HT1080 (cell line): ENCODE measurements at regions not wholly inside any gene's neighbourhood (a gene's known extent, or its start where the extent isn't known, plus 50 kb on each side); places are given as distances from the start of the nearest gene placed in this dataset.
"Not testable (repeated sequence)": the region's sequence is repeated elsewhere in the genome, so short reads cannot be mapped to it uniquely, and the experiment has no call there.

ENCODE experiments used
- DNase-seq: peaks from one replicate; pipeline ENCODE4 v3.0.0-alpha.2; 2015; ENCODE audit warnings: low read depth

DNA sequence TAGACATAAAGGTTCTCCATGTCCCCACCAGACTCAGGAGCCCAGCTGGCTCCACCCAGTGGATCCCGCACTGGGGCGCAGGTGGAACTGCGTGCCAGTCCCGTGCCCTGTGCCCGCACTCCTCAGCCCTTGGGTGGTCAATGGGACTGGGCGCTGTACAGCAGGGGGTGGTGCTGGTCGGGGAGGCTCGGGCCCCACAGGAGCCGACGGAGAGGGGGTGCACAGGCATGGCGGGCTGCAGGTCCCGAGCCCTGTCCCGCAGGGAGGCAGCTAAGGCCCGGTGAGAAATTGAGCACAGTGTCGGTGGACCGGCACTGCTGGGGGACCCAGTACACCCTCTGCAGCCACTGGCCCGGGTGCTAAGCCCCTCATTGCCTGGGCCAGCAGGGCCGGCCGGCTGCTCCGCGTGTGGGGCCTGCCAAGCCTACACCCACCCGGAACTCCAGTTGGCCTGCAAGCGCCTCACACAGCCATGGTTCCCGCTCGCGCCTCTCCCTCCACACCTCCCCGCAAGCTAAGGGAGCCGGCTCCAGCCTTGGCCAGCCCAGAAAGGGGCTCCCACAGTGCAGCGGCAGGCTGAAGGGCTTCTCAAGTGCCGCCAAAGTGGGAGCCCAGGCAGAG lies 832.9 kb downstream of the CENPC start:
- not testable (repeated sequence) for DNase-seq

DNA sequence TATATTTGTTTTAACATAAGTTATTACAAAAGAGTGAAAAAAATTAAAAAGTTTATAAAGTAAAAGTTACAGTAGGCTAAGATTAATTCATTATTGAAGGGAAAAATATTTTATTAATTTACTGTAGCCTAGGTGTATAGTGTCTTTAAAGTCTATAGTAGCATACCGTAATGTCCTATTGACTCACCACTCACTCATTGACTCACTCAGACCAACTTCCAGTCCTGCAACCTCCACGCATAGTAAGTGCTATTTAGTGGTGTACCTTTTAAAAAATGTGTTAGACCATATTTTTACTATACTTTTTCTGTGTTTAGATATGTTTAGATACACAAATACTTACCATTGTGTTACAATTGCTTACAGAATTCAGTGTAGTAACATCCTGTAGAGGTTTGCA lies 841.1 kb downstream of the CENPC start:
- peak; percentile 13 for DNase-seq

DNA sequence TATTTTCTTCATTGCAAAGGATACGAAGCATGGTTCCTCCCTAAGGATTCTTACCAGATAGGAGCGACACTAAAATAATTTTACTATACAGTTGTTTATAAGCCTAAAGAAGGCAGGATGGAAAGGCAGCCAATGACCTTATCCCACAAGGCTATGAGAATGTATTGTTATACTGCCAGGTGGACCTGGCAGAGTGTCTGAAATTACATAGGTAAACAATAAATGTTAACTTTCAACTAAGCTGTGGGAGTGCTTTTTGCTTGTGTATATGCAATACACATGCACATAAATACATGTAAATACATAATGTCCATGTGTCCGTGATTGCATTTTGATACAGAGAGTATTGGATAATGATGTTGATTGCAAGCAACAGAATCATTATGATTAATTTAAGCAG lies 850.6 kb downstream of the CENPC start:
- no peak for DNase-seq

DNA sequence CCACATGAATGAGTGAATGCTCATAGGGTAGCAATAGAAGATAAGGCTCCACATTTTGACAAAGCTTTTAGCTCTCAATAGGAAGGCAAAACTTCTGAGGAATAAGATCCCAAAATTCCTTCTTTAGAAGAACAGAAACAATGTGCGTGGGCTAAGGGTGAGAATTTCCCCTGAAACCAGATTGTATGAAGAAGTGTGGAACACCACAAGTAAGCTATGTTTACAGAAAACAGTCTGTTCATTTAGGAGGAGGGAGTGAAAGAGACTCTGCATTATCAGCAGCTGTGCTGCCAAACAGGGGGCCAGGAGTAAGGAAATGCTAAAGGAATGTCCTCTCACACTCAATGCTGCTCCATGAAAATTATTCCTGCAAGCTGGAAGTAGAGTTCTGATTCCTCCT lies 851.6 kb downstream of the CENPC start:
- no peak for DNase-seq

DNA sequence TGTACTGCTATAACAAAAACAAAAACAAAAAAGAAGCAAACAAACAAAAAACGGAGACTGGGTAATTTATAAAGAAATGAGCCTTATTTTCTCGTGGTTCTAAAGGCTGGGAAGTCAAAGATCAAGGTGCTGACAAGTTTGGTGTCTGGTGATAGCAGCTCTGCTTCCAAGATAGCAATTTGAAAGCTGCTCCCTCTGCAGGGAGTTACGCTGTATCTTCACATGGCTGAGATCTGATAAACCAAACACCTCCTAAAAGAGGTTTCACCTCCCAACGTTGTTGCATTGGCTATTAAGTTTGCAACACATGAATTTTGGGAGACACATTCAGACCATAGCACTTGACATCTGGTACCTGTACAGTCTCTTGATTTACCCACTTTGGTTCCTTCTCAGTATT lies 854.2 kb downstream of the CENPC start:
- DNase-seq, result no peak

DNA sequence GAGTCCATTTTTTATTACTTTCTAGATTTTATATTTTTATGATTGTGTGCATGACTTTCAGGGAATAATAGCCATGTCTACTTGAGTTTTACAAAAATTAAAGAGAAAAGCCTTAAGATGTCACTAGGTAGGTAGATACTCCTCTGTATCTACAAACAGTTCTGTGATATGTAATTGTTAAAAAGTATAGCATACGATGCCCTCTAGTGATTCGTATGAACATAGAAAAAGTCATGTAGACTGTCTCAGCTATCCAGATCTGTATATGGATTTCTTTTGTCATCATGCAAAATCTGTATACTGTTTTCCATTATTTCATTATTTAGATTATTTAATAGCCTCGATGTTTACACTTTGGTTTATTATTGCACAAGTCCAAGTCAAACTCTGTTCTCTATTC lies 856.6 kb downstream of the CENPC start:
- peak; percentile 26 for DNase-seq

DNA sequence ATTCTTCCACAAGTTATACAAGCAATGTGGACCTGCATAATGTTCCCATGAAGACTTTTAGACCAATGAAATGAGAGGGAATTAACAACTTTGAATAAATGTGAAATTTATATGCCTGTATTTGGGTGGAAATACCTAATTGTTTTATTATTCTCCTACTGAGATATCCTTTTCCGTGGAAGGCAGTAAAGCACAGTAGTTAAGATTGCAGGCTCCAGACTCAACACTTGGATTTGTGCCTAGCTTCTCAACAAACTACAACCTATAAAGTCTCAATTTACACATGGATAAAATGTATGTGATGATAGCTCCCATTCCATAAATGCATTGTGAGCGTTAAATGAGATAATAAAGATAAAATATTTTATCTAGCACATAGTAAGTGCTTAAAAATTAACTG lies 857.8 kb downstream of the CENPC start:
- no peak for DNase-seq

DNA sequence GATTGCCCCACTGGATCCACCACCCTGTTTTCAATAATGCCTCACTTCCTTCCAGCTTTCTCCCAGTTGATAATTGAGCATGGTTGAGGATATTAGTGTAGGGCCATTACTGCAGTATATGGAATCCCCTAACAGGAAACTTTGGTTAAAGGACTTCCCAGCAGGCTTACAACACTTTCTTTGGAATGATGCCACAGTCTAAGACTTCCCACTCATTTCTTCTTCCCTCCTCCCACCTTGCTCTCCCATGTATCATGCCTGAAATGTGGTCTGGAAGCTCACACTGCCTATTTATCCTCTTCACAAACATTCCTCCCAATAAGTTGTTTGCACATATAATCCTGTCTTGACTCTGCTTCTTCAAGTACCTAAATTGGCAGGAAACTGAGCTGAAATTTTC lies 863.3 kb downstream of the CENPC start:
- DNase-seq, result peak; percentile 21

DNA sequence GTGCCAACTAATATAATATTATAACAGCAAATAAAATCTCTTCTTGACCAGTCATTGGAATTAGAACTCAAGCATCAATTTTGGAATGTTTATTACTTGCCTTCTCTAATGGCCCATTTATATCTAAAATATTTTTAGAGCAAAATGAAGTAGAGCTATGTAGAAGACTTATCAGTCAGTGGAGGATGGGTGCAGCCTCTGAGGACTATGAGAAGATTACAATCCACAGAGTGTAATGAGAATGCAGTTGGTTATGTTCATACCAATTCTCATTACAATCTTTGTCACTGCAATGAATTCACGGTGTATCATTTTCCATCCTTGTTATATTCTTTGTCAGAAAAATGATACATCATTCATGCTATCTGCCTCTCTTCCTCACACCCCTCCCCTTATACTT lies 878.1 kb downstream of the CENPC start:
- no peak for DNase-seq

DNA sequence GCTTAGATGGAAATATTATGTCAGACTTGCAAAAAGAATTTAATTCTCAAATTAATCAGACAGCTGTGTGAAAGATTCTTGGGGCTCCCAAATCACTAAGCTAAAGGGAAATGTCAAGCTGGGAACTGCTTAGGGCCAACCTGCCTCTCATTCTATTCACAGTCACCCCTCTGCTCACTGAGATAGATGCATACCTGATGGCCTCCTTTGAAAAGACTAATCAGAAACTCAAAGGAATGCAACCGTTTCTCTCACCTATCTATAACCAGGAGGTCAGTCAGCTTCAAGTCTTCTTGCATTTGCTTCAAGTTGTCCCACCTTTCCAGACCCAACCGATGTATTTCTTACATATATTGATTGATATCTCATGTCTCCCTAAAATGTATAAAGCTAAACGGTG lies 882.7 kb downstream of the CENPC start:
- no peak for DNase-seq

DNA sequence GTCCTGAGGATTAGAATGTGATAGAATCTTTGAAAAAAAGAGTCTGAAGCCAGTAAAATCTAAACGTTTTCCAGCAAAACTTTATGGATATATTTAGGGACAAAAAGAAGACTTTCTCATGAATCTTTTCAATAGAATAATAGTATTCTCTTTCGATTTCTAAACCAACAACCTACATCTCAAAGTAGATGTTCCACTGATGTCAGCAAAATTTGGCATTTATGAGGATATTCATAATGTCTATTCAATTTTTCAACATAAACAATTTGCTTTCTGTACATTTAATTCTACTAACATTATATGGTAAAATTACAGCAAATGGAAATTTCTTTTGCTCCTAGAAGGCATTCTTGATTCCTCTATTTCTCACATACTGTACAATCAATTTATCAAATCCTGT lies 886.5 kb downstream of the CENPC start:
- DNase-seq, result no peak

DNA sequence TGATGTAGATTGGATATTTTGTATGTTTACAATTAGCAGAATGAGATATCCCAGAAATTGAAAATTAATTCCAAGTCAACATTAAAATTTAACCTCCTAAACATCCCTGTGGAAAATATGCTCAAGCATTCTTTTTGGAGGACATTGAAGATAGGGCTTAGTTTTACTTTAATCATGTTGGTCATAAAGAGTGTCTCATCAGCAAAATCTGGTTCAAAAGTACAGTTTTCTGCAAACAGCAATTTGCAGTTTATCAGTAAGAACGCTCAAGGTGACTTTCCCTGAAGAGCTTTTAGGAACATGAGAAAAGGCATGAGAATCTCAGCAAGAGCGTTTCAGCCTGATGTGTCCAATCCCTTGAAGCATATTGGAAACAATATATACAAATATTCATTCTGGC lies 889.8 kb downstream of the CENPC start:
- no peak for DNase-seq

DNA sequence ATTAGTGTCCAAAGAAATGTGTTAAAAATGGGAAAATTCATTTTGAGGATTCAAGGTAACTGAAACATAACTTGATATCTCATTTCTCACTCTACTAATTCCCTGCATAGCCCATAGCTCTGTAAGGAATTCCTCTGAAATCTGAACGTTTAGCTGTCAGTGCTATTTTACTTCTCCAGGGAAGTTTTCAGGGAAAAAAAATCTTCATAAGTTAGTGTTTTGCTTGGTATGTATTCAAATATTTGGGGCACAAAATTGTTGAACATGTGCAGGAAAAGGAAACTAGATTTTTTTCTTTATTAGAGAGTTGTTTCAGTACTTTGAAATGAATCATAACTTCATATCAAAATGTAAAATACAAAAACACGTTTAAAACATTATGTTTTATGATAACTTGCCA lies 891.4 kb downstream of the CENPC start:
- no peak for DNase-seq

DNA sequence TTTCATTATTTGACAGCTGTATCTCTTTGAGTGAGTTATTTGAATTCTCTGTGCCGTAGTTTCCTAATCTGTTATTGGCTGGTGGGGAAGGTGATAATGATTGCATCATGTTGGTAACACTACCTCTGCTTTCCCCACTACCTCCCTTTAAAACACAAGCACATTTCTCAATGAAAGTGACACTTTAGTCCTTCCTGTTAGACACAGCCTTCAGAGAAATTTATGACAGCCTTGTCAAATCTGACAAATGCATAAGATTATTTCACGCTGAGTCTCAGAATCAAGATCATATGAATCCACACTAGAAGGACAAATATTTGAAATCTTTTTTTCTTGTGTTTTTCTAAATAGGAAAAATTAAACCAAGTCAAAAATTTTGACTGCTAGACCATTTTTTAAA lies 896.1 kb downstream of the CENPC start:
- no peak for DNase-seq

DNA sequence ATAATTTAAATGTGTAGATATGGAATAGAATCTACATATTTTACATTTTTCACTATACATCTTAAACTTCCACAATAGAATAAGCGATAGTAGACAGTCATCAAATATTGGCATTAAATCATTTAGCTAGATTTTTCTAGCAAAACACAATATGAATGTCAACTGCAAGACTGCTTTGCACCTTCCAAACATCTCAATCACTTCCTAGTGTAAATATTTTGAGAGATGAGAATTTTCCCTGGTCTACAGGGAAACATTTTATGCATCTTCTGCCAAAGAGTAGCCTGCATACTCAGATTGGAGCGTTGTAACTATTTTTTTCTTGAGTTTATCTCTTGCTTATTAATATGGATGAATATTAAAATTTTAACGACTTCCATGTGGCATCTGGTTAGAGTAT lies 897.4 kb downstream of the CENPC start:
- no peak for DNase-seq

DNA sequence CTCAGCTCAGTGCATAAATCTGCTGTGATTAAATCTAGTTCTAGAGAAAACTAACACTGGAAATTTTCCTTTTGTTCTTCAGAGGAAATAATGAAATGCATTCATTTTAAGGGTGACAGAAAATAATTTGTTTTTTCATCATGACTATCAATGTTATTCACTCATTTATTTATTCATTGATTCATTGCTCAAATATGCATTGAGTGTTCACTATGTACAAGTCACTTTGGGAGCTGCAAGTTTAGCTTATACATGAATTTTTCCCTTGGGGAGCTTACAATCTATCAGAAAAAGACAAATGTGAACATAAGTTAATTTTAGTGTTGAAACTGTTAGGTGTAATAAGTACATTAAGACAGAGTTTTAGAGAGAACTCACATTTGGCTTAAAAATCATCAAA lies 897.8 kb downstream of the CENPC start:
- no peak for DNase-seq

DNA sequence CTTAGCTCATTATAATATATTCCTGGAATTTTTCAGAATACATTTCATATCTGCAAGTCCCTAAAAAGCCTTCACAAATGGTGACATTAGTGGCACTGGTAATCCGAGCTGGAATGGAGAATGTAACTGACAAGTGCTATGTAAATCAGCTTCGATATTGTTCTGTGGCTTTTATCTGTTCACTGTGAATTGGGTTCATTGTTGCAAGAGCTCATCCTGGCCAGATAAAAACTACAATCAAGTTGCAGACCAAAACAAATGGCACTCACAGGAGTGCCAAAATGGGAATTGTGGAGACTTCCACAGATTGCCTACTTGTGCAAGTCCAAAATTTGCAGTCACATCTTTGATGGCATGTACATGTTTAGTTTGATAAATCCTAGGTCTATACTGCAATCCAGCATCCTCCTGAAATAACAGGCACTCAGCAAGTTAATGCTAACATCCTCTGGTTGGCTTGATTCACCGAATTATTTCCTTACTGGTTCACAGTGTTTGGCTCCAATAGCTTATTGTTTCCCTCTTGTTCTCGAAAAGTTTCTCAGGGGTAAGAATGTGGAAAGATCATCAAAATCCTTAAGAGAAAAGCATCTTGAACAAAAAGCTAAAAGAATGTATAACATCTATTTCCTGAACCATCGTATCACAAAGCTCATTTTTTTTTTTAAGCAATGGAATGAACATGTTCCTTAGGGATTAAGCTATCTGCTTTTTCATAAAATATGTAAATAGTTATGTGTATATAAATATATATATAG lies 904.9 kb downstream of the CENPC start:
- no peak for DNase-seq

DNA sequence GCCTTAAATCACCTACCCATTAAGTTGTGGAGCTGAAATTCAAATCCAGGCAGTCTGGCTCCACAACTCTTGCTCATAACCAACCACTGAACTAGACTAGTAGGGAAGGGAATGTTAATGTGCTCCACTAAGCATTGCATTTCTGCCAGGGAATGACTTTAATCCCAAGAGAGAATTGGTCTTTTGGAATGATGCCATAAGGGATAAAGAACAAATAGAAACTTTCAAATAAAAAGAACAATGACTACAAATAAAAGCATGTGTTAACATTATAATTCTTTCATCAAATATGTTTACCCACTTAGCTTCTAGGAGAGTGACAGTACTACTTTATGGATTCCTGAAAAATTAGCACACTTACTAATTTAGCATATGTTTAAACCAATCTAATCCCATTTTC lies 905.9 kb downstream of the CENPC start:
- DNase-seq, result no peak

DNA sequence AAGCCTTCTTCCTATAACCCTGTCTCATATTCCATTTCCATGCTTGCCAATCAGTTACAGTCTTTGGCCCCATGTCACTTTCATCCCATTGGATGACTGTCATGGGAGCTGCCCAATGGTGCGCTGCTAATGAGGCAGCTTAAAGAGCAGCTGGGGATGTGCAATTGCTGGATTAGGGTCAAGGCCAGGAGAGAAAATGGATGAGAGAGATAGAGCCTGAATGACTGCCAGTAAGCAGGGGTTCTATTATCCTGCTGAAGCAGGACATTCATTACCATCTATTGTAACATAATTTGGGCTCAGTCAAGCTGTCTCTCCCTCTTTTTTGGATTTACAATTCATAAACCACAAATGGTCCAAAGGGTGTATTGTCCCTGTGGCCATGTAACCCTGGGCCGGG lies 909.0 kb downstream of the CENPC start:
- no peak for DNase-seq

DNA sequence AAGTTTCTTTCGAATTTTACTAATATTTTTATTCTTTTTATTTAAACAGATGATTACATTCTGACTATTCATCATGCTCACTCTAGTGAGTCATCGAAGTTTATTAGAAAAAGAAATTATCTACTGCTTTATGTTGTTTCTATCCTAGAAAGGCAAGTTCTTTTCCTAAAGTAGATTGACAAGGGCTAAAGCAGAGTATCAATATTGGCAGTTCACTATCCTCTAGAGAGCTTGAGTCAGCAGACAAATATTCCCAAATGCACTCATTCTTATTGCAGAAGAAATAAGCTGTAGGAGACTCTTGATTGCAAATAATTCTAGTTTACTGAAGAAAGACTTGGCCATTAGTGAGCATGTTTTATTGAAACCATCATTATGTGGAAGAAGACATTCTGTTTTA lies 911.8 kb downstream of the CENPC start:
- DNase-seq, result no peak

DNA sequence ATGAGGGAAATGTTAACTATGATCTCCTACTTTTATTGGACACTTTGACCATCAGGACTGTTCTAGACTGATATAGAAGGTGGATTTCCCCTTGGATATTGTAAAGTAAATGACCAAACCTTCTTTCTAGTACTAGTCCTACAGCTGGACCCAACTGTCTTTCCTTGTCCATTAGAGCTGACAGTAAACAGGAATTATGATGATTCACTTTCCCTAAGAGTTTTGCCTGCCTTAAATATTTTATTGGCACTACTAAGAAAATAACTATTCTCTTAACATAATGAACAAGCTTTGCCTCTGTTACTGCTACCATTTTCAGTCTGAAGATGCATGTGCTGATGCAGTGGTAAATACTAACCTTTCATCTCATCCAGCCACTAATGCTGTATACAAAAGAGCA lies 915.4 kb downstream of the CENPC start:
- DNase-seq, result no peak

DNA sequence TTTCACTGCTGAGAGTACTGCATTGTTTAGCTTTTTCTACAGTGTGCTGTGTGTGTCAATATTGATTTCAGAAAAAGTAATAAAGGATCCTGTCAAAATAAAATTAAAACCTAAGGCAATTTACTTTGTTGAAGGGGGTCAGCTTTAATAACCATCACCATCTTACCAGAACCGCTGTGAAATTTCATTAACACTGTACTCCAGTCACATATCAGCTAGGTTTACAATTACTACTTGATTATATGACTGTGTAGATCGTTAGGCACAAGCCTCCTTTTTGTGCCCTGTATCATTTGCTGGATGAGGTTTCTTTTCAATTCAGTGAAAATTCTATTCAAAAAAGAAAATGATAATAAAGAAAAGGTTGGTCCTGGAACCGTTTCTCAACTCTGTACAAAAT lies 917.2 kb downstream of the CENPC start:
- DNase-seq, result no peak

DNA sequence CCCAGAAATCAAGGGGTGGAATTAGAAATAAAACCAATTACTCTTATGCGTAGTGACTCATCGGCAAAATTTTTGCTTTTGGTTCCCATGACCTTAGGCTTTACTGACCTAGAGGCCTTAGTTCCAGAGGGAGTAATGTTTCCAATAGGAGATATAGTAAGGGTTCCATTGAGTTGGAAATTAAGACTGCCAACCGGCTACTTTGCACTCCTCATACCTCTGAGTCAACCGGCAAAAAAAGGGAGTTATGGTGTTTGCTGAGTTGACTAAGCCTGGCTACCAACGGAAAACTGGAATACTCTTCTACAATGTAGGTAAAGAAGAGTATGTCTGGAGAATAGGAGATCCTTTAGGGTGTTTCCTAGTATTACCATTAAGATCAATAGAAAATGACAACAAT lies 919.8 kb downstream of the CENPC start:
- no peak for DNase-seq

DNA sequence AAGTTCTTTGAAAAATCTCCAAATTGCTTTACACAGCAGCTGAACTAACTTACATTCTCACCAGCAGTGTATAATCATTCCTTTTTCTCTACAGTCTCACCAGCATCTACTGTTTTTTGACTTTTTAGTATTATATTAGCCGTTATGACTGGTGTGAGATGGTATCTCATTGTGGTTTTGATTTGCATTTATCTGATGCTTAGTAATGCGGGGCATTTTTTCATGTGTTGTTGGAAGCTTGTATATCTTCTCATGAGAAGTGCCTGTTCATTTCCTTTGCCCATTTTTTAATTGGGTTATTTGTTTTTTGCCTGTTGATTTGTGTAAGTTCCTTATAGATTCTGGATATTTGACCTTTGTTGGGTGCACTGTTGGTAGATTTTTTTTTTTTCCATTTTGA lies 931.7 kb downstream of the CENPC start:
- DNase-seq, result no peak
